Mesothelial cell of epicardium (in vitro differentiated cells): ENCODE measurements at regions not wholly inside any gene's neighbourhood (a gene's known extent, or its start where the extent isn't known, plus 50 kb on each side); places are given as distances from the start of the nearest gene placed in this dataset.

Experiments used
- DNase-seq, 2 experiments: peaks; one replicate each; pipeline ENCODE4 v3.0.0; 2021; ENCODE audit warnings: low spot score in 2 of 2; ENCODE audit not compliant: unreplicated experiment in 2 of 2
- H3K27ac Mint-ChIP-seq: 2 replicates; pipeline ENCODE4 v1.8.0; 2021; ENCODE audit warnings: mixed read lengths
- H3K27me3 Mint-ChIP-seq: 2 replicates; pipeline ENCODE4 v1.8.0; 2021; ENCODE audit warnings: low read depth, mixed read lengths
- H3K36me3 Mint-ChIP-seq: 2 replicates; pipeline ENCODE4 v1.8.0; 2021; ENCODE audit warnings: mixed read lengths
- H3K4me1 Mint-ChIP-seq: 2 replicates; pipeline ENCODE4 v1.8.0; 2021; ENCODE audit warnings: mixed read lengths
- H3K4me3 Mint-ChIP-seq: 2 replicates; pipeline ENCODE4 v1.8.0; 2021; ENCODE audit warnings: mild to moderate bottlenecking, moderate library complexity, mixed read lengths
- H3K9me3 Mint-ChIP-seq: 2 replicates; pipeline ENCODE4 v1.8.0; 2021; ENCODE audit warnings: mixed read lengths
- CTCF ChIP-seq: fragments of 200-600 bp; sonication (generic); IDR thresholded peaks from one replicate; pipeline ENCODE4 v1.5.0; 2021; ENCODE audit warnings: antibody characterized with exemption; ENCODE audit not compliant: unreplicated experiment

DNA sequence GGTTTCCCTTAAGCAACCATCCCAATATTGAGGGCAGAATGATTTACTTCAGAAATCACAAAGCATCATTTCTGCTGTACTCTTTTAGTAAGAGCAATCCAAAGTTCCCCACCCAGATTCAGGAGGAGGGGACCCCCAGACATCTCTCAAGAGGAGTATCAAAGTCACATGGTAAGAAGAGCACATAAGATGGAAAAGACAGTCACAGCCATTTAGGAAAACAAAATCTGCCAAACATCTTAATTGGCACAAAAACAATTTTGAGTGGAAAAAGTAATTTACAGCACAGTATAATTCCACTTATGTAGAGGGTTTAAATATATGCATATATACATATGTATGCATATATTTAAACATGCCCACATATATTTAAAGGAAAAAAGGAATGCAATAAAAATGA is 1329.0 kb upstream of the CELF2 start:
- no peak for TF ChIP-seq CTCF
- H3K36me3 Mint-ChIP-seq: no peaks in the 10 kb centered on the region
- no peaks in the 10 kb centered on the region for H3K27me3 Mint-ChIP-seq
- no peak overlapping the region for H3K4me3 Mint-ChIP-seq
- no peak for DNase-seq
- no peak overlapping the region for H3K27ac Mint-ChIP-seq
- no peaks in the 10 kb centered on the region for H3K4me1 Mint-ChIP-seq
- no peaks in the 10 kb centered on the region for H3K9me3 Mint-ChIP-seq

DNA sequence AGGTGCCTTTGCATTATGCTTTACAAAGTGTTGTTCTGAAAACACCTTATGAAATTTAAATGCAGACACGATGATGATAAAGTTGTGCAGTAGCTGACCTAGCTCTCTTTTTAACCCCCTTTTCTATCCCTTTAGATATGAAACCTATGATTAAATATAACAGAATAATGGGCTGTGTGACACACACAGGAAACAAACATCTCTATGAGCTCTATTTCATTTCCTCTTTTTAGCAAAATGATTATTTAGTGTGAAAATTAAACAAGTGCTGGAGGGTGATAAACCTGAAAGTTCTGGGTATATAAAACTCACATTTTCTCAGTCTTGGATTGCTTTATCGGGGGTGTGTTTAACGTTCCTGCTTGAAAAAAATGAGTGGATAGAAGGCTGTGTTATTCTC is 1310.5 kb upstream of the CELF2 start:
- Mint-ChIP-seq H3K27me3 (no peaks in the 10 kb centered on the region), H3K4me1 (no peaks in the 10 kb centered on the region), H3K9me3 (peaks cover 17% of the 10 kb centered on the region), H3K4me3 (no peak overlapping the region), H3K36me3 (no peaks in the 10 kb centered on the region), H3K27ac (no peak overlapping the region)
- no peak for DNase-seq
- no peak for TF ChIP-seq CTCF

DNA sequence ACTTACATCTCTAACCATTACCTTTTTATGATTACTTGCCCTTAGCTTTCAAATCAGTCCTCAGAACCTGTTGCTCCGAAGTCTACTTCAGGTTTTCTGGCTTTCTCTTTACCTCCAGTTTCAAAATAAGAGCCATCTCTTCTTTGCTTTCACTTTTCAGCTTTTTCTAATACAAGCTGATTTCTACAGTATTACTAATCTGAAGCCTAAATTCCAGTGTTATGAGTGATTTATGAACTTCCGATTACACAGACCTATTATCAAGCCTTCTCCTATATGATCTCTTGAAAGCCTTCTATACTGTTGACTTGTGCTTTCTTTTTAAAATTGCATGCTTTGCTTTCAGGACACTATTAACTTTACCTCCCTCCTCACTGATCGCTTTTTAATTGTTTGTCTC is 1307.8 kb upstream of the CELF2 start:
- Mint-ChIP-seq H3K4me1 (no peaks in the 10 kb centered on the region), H3K36me3 (peaks cover 2% of the 10 kb centered on the region), H3K9me3 (peaks cover 35% of the 10 kb centered on the region), H3K27ac (no peak overlapping the region), H3K4me3 (no peak overlapping the region), H3K27me3 (no peaks in the 10 kb centered on the region)
- no peak for TF ChIP-seq CTCF
- no peak for DNase-seq

DNA sequence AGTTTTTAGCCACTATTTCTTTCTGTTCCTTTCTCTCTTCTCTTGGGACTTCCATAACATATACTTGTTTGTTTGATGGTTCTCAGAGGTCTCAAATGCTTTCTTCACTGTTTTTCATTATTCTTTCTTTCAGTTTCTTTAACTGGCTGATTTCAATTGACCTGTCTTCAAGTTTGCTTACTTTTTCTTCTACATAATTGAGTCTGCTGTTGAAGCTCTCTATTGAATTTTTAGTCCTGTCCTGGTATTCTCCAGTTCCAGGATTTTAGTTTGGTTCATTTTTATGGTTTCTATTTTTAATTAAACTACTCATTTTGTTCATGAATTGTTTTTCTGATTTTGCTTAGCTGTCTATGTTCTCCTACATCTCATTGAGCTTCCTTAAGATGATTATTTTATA is 1305.3 kb upstream of the CELF2 start:
- Mint-ChIP-seq H3K9me3 (peaks cover 37% of the 10 kb centered on the region), H3K36me3 (peaks cover 2% of the 10 kb centered on the region), H3K4me3 (no peak overlapping the region), H3K27me3 (no peaks in the 10 kb centered on the region), H3K27ac (no peak overlapping the region), H3K4me1 (no peaks in the 10 kb centered on the region)
- no peak for DNase-seq
- no peak for TF ChIP-seq CTCF

- Mint-ChIP-seq H3K36me3 (no peaks in the 10 kb centered on the region), H3K27me3 (no peaks in the 10 kb centered on the region), H3K27ac (no peak overlapping the region), H3K4me3 (no peak overlapping the region), H3K4me1 (no peaks in the 10 kb centered on the region), H3K9me3 (peaks cover 22% of the 10 kb centered on the region)
- no peak for TF ChIP-seq CTCF
- no peak for DNase-seq
Observed at GRCh38 chr10:9719246-9719645, 1298.4 kb upstream of the CELF2 start.

- no peak for DNase-seq
- Mint-ChIP-seq H3K9me3 (peaks cover 4% of the 10 kb centered on the region), H3K27me3 (no peaks in the 10 kb centered on the region), H3K27ac (no peak overlapping the region), H3K4me1 (peaks cover 10% of the 10 kb centered on the region), H3K4me3 (no peak overlapping the region), H3K36me3 (no peaks in the 10 kb centered on the region)
- no peak for TF ChIP-seq CTCF
Observed at GRCh38 chr10:9733766-9734165, 1283.9 kb upstream of the CELF2 start.
